Naive thymus-derived CD4-positive, alpha-beta T cell (primary cell): ENCODE measurements at regions not wholly inside any gene's neighbourhood (a gene's known extent, or its start where the extent isn't known, plus 50 kb on each side); places are given as distances from the start of the nearest gene placed in this dataset.

Source experiments
- ATAC-seq: fragments of 150-1000 bp; cut with Tn5 transposase; 2 replicates; pipeline ENCODE4 v1.10.0; 2021; ENCODE audit warnings: mild to moderate bottlenecking, moderate library complexity
- CTCF ChIA-PET: fragments of 350-600 bp; sonication (Branson Sonifier 250); formaldehyde crosslinking; loops from one replicate; lab custom pipeline; 2021; ENCODE audit warnings: antibody characterized with exemption; lab: Charles Lee
- POLR2A ChIA-PET: fragments of 350-600 bp; sonication (Branson Sonifier 250); formaldehyde crosslinking; loops from one replicate; lab custom pipeline; 2021; ENCODE audit warnings: antibody characterized with exemption, inconsistent platforms; lab: Charles Lee
- DNase-seq, 9 donors: peaks; one replicate each; pipeline versions ENCODE4 v3.0.0 to v3.0.0-alpha.2; 2020 to 2022; ENCODE audit warnings: mixed read lengths in 1 of 9
- H3K27ac ChIP-seq: one replicate; pipeline ENCODE4 v1.7.0; 2013; ENCODE audit warnings: mild to moderate bottlenecking, low read depth, low read length, moderate library complexity
- H3K27me3 ChIP-seq, 2 donors: one replicate each; pipeline ENCODE4 v1.7.0; 2013; ENCODE audit warnings: low read length in 2 of 2, mild to moderate bottlenecking in 2 of 2, moderate library complexity in 2 of 2; ENCODE audit not compliant: control insufficient read depth in 2 of 2, insufficient read depth in 2 of 2
- H3K36me3 ChIP-seq, 3 experiments: 1 replicate in 2 of 3; 2 replicates in 1 of 3; pipeline ENCODE4 v1.7.0; 2013; ENCODE audit warnings: low read length in 3 of 3, mild to moderate bottlenecking in 3 of 3, moderate library complexity in 1 of 3; ENCODE audit not compliant: insufficient read depth in 3 of 3, control insufficient read depth in 2 of 3
- H3K4me1 ChIP-seq, 2 donors: one replicate each; pipeline ENCODE4 v1.7.0; 2013; ENCODE audit warnings: low read length in 2 of 2, mild to moderate bottlenecking in 2 of 2, moderate library complexity in 1 of 2; ENCODE audit not compliant: control insufficient read depth in 2 of 2, insufficient read depth in 2 of 2
- H3K4me3 ChIP-seq: 2 replicates; pipeline ENCODE4 v1.7.0; 2013; ENCODE audit warnings: mild to moderate bottlenecking, low read length
- H3K9me3 ChIP-seq, 3 experiments: 1 replicate in 2 of 3; 2 replicates in 1 of 3; pipeline ENCODE4 v1.7.0; 2013; ENCODE audit warnings: low read length in 3 of 3; ENCODE audit not compliant: control insufficient read depth in 2 of 3
- H3K27ac Mint-ChIP-seq, 9 donors: one replicate each; pipeline ENCODE4 v1.8.0; 2020 to 2022; ENCODE audit warnings: mixed read lengths in 9 of 9, mild to moderate bottlenecking in 8 of 9, moderate library complexity in 5 of 9, inconsistent platforms in 2 of 9
- H3K27me3 Mint-ChIP-seq, 5 donors: one replicate each; pipeline ENCODE4 v1.8.0; 2021 to 2022; ENCODE audit warnings: mixed read lengths in 5 of 5, mild to moderate bottlenecking in 1 of 5
- H3K36me3 Mint-ChIP-seq, 5 donors: one replicate each; pipeline ENCODE4 v1.8.0; 2020 to 2022; ENCODE audit warnings: mixed read lengths in 5 of 5, mild to moderate bottlenecking in 3 of 5, inconsistent platforms in 1 of 5
- H3K4me1 Mint-ChIP-seq, 7 donors: one replicate each; pipeline ENCODE4 v1.8.0; 2020 to 2022; ENCODE audit warnings: mixed read lengths in 7 of 7, mild to moderate bottlenecking in 3 of 7, inconsistent platforms in 1 of 7
- H3K4me3 Mint-ChIP-seq, 10 donors: one replicate each; pipeline ENCODE4 v1.8.0; 2020 to 2022; ENCODE audit warnings: mild to moderate bottlenecking in 10 of 10, mixed read lengths in 10 of 10, moderate library complexity in 6 of 10, inconsistent platforms in 2 of 10
- H3K9me3 Mint-ChIP-seq, 11 donors: one replicate each; pipeline ENCODE4 v1.8.0; 2020 to 2022; ENCODE audit warnings: mixed read lengths in 11 of 11, mild to moderate bottlenecking in 4 of 11, inconsistent platforms in 1 of 11, moderate library complexity in 1 of 11
- intact Hi-C, 2 donors: fragments of 100-400 bp; cut with micrococcal nuclease; formaldehyde crosslinking; loops; one replicate each; pipeline ENCODE4 v1.15.1; 2023

DNA sequence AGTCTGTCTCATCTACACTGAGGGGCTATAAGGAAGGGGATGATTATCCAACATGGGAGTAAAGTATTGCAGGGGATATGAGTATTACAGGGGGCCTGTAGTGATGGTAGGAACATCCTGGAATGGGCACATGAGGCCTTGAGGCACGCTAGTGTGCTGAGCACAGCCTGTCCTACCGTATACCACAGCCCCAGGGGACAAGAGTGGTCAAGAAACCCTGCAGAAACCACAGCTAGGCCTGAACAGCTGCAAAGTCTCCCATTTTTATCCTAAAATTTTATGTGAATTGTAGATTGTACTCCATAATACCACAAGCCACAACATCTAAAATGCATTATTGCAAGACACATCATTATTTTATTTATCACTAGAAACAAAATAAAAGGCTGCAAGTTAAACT lies 136.3 kb upstream of the ASTN2 start:
- Mint-ChIP-seq H3K36me3 (no peaks in the 10 kb centered on the region), H3K27ac (no peak overlapping the region), H3K4me1 (peaks cover 2 to 19% (median 12%) of the 10 kb centered on the region in 7 donors), H3K27me3 (peaks cover 0 to 24% (median 7%) of the 10 kb centered on the region in 5 donors), H3K9me3 (peaks cover 0 to 17% (median 4%) of the 10 kb centered on the region in 11 donors), H3K4me3 (no peak overlapping the region)
- H3K27me3 ChIP-seq = peaks cover 0 to 4% of the 10 kb centered on the region in 2 donors
- no peaks in the 10 kb centered on the region for H3K9me3 ChIP-seq
- ATAC-seq = no peak
- H3K4me3 ChIP-seq = no peak overlapping the region
- ChIA-PET POLR2A (no interaction called here), CTCF (no interaction called here)
- H3K27ac ChIP-seq = no peak overlapping the region
- DNase-seq = no peak
- no peaks in the 10 kb centered on the region for H3K36me3 ChIP-seq
- intact Hi-C loops = no loop called here
- H3K4me1 ChIP-seq = no peaks in the 10 kb centered on the region

DNA sequence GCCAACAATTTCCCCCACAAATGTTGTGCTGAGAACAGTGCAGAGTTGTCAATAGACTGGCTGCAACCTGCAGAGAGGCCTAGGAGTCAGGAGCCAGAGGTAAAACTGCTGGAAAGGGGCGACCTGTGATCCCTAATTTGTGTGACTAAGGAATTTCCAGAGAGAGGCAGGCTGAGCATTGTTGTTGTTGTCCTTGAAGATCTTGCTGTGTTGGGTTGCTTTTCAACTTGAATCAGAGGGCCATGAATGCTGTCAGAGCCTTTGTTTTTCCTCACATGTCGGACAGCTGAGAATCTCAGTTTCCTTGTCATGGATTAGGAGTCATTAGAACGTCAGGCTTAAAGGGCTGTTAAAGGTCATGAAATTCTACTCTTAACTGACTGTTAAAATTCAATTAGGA lies 134.6 kb upstream of the ASTN2 start:
- Histone ChIP-seq H3K4me1 (no peaks in the 10 kb centered on the region), H3K4me3 (no peak overlapping the region), H3K9me3 (no peaks in the 10 kb centered on the region), H3K27me3 (peaks cover 0 to 4% of the 10 kb centered on the region in 2 donors), H3K27ac (no peak overlapping the region), H3K36me3 (no peaks in the 10 kb centered on the region)
- ChIA-PET POLR2A (no interaction called here), CTCF (no interaction called here)
- intact Hi-C loops = no loop called here
- H3K4me3 Mint-ChIP-seq = no peak overlapping the region
- H3K36me3 Mint-ChIP-seq = no peaks in the 10 kb centered on the region
- DNase-seq = no peak
- ATAC-seq = no peak
- H3K9me3 Mint-ChIP-seq = peaks cover 0 to 17% (median 4%) of the 10 kb centered on the region in 11 donors
- H3K4me1 Mint-ChIP-seq = peaks cover 2 to 19% (median 12%) of the 10 kb centered on the region in 7 donors
- no peak overlapping the region for H3K27ac Mint-ChIP-seq
- peaks cover 0 to 24% (median 7%) of the 10 kb centered on the region in 5 donors for H3K27me3 Mint-ChIP-seq

DNA sequence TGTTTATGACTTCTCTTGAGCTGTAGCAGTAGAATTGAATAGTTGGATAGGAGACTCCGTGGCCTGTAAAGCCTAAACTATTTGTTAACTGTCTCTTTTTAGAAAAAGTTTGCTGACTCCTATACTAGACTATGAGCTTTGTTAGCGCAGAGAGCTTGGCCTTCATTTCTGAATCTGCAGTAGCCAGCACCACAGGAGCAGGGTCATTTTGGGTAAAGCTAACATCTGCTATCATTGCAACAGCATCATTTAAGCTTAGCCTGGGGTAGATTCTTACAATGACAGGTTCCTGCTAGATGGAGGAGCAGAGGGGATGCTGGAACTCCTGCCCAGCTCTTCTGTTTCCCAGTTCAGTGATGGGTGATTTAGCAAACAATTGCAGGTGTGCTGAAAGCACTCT lies 133.7 kb upstream of the ASTN2 start:
- CTCF ChIA-PET = no interaction called here

DNA sequence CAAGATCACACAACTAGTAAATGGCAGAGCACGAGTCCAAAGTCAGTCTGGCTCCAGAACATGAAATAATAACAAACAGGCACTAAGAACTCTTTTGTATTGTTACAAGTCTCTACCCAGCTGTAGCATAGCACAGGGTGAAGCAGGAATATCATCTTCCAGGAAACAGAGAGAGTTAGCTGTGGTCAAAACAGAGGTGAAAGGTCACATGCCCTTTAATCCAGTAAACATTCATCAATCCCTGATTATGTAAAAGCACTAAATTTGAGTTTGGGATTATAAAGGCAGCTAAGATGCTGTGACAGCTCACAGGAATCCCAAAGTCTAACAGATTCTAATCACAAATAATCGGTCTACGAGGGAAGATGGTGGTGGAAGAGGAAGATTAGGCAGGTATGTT lies 133.0 kb upstream of the ASTN2 start:
- peaks cover 2 to 19% (median 12%) of the 10 kb centered on the region in 7 donors for H3K4me1 Mint-ChIP-seq
- H3K36me3 ChIP-seq = no peaks in the 10 kb centered on the region
- H3K4me3 Mint-ChIP-seq = peak overlapping the region in 1 of 10 donors; percentile 32
- H3K4me1 ChIP-seq = no peaks in the 10 kb centered on the region
- intact Hi-C loops = no loop called here
- DNase-seq (no peak), ATAC-seq (no peak)
- H3K27ac Mint-ChIP-seq = no peak overlapping the region
- no peak overlapping the region for H3K4me3 ChIP-seq
- POLR2A ChIA-PET = no interaction called here
- no peaks in the 10 kb centered on the region for H3K9me3 ChIP-seq
- peaks cover 0 to 19% (median 3%) of the 10 kb centered on the region in 5 donors for H3K27me3 Mint-ChIP-seq
- H3K27me3 ChIP-seq = peaks cover 0 to 4% of the 10 kb centered on the region in 2 donors
- no peaks in the 10 kb centered on the region for H3K36me3 Mint-ChIP-seq
- CTCF ChIA-PET = no interaction called here
- H3K9me3 Mint-ChIP-seq = peaks cover 0 to 12% (median 2%) of the 10 kb centered on the region in 11 donors
- no peak overlapping the region for H3K27ac ChIP-seq

More for the DNA sequence above, 133.7 kb upstream of the ASTN2 start:
- Histone ChIP-seq H3K4me1 (no peaks in the 10 kb centered on the region), H3K27me3 (peaks cover 0 to 4% of the 10 kb centered on the region in 2 donors), H3K36me3 (no peaks in the 10 kb centered on the region), H3K4me3 (no peak overlapping the region), H3K27ac (no peak overlapping the region), H3K9me3 (no peaks in the 10 kb centered on the region)
- H3K4me3 Mint-ChIP-seq = no peak overlapping the region
- no peaks in the 10 kb centered on the region for H3K36me3 Mint-ChIP-seq
- DNase-seq (no peak), ATAC-seq (no peak)
- H3K27ac Mint-ChIP-seq = no peak overlapping the region
- peaks cover 0 to 17% (median 4%) of the 10 kb centered on the region in 11 donors for H3K9me3 Mint-ChIP-seq
- intact Hi-C loops = no loop called here
- POLR2A ChIA-PET = no interaction called here
- peaks cover 2 to 19% (median 12%) of the 10 kb centered on the region in 7 donors for H3K4me1 Mint-ChIP-seq
- H3K27me3 Mint-ChIP-seq = peaks cover 0 to 24% (median 7%) of the 10 kb centered on the region in 5 donors

DNA sequence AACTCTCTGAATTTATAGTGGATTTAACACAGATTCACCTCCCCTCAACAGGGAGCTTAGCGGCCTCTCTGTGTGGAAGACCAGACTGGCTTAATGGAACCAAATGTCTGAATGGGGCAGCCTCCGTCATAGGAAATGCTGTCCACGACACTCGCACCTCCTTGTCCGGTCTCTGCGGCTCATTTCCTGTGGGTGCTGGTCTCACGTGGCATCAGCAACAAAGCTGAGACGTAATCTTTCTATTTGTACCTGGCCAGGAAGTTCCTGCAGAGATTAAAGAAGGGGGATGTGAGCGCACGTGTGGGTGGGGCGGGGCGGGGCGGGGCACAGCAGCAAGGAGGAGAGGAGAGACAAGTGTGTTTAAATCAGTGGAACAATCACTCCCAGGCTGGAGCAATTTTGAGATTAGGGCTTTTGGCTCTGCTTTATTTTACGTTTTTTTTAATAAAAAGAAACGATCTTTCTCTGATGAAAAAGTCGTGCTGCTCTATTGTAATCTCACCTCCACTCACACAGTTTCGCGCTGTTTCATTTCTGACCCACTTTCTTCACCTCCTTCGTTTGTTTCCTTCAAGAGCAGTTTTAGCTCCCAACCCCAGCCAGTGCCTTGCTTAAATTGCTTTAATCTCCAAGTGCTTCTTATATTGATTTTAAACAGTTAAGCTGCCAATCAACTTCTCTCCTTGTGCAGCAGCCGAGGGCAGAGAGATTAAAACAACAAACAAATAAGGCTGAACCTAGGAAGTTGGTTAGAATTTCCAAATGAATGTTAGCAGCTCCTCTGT lies 132.2 kb upstream of the ASTN2 start:
- intact Hi-C loops = no loop called here
- Mint-ChIP-seq H3K4me1 (peaks cover 2 to 19% (median 12%) of the 10 kb centered on the region in 7 donors), H3K9me3 (peaks cover 0 to 8% (median 0%) of the 10 kb centered on the region in 11 donors), H3K36me3 (no peaks in the 10 kb centered on the region), H3K27ac (peak overlapping the region in 1 of 9 donors; percentile 22), H3K4me3 (peak overlapping the region in 8 of 10 donors; percentile 32 to 73 (median 43)), H3K27me3 (peaks cover 0 to 13% (median 0%) of the 10 kb centered on the region in 5 donors)
- ATAC-seq (peak; percentile 34), DNase-seq (peak in 4 of 9 donors; percentile 1 to 28 (median 16))
- peaks cover 0 to 4% of the 10 kb centered on the region in 2 donors for H3K27me3 ChIP-seq
- H3K27ac ChIP-seq = no peak overlapping the region
- POLR2A ChIA-PET = no interaction called here
- H3K9me3 ChIP-seq = no peaks in the 10 kb centered on the region
- H3K4me1 ChIP-seq = no peaks in the 10 kb centered on the region
- no peaks in the 10 kb centered on the region for H3K36me3 ChIP-seq
- CTCF ChIA-PET = no interaction called here
- no peak overlapping the region for H3K4me3 ChIP-seq

DNA sequence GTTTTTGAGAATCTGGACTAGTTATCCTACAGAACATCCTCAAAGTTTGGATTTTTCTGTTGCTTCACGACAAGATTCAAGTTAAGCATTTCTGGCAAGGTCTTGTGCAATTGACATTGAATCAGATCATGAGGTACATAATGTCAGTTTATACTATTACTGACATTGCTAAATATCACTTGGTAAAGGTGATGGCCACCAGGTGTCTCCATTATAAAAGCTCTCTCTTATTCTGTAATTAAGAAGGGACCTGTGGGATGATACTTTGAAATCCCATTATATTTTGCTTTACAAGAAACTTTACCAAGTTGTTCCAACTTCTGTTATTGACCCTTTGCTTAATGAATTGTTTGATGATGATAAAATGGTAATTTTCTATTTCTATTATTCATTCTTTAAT lies 131.0 kb upstream of the ASTN2 start:
- ATAC-seq = no peak
- Mint-ChIP-seq H3K27me3 (peaks cover 0 to 8% (median 6%) of the 10 kb centered on the region in 5 donors), H3K4me3 (no peak overlapping the region), H3K27ac (no peak overlapping the region), H3K36me3 (no peaks in the 10 kb centered on the region), H3K9me3 (peaks cover 0 to 8% (median 3%) of the 10 kb centered on the region in 11 donors), H3K4me1 (peaks cover 2 to 19% (median 12%) of the 10 kb centered on the region in 7 donors)
- POLR2A ChIA-PET = no interaction called here
- CTCF ChIA-PET = no interaction called here
- Histone ChIP-seq H3K36me3 (no peaks in the 10 kb centered on the region), H3K27me3 (no peaks in the 10 kb centered on the region), H3K4me1 (no peaks in the 10 kb centered on the region), H3K4me3 (no peak overlapping the region), H3K27ac (no peak overlapping the region), H3K9me3 (no peaks in the 10 kb centered on the region)
- no peak for DNase-seq
- intact Hi-C loops = no loop called here
